ENCODE measurements at regions not wholly inside any gene's neighbourhood (a gene's known extent, or its start where the extent isn't known, plus 50 kb on each side); places are given as distances from the start of the nearest gene placed in this dataset.

GRCh38 chr4:123878976-123879375, 482.4 kb downstream of the SPRY1 start:
- Histone ChIP-seq H3K4me1 (ENCODE audit: control insufficient read depth, extremely low read depth, insufficient read depth, low read length) (no peaks in the 10 kb centered on the region), H3K79me2 (ENCODE audit: control insufficient read depth, insufficient read depth, low read length) (no peaks in the 10 kb centered on the region), H3K9me3 (ENCODE audit: control insufficient read depth, insufficient read depth, low read depth, low read length) (no peaks in the 10 kb centered on the region), H3K27ac (ENCODE audit: insufficient read depth, low read length) (no peak overlapping the region), H3K4me3 (replicated peaks in 1 of 4; ENCODE audit: control extremely low read depth in 1 of 4, insufficient read depth in 1 of 4, low read depth in 3 of 4, low read length in 4 of 4) (no peak overlapping the region), H4K20me1 (ENCODE audit: control insufficient read depth, extremely low read depth, insufficient read depth, low read length) (no peaks in the 10 kb centered on the region), H3K9ac (ENCODE audit: insufficient read depth, low read length) (no peak overlapping the region), H3K36me3 (ENCODE audit: control insufficient read depth, insufficient read depth, low read length) (no peaks in the 10 kb centered on the region), H2AFZ (ENCODE audit: low read length) (no peak overlapping the region), H3K27me3 (ENCODE audit: control insufficient read depth, insufficient read depth, low read length) (no peaks in the 10 kb centered on the region), H3K4me2 (ENCODE audit: extremely low read depth, insufficient read depth, low read length) (no peak overlapping the region)
- TF ChIP-seq CTCF (conservative IDR thresholded peaks at IDR 0.05 in 1 of 2, IDR thresholded peaks at IDR 0.05 in 1 of 2; ENCODE audit: low read depth in 1 of 2, low read length in 2 of 2) (no peak), EZH2 (IDR thresholded peaks at IDR 0.05; ENCODE audit: low read length, missing control alignments) (no peak)
- DNase-seq (ENCODE audit: low read depth in 2 of 2): no peak

- TF ChIP-seq CTCF (conservative IDR thresholded peaks at IDR 0.05 in 1 of 2, IDR thresholded peaks at IDR 0.05 in 1 of 2; ENCODE audit: low read depth in 1 of 2, low read length in 2 of 2) (no peak), EZH2 (IDR thresholded peaks at IDR 0.05; ENCODE audit: low read length, missing control alignments) (no peak)
- Histone ChIP-seq H3K27ac (ENCODE audit: insufficient read depth, low read length) (no peak overlapping the region), H3K27me3 (ENCODE audit: control insufficient read depth, insufficient read depth, low read length) (no peaks in the 10 kb centered on the region), H4K20me1 (ENCODE audit: control insufficient read depth, extremely low read depth, insufficient read depth, low read length) (no peaks in the 10 kb centered on the region), H3K4me3 (replicated peaks in 1 of 4; ENCODE audit: control extremely low read depth in 1 of 4, insufficient read depth in 1 of 4, low read depth in 3 of 4, low read length in 4 of 4) (no peak overlapping the region), H3K4me2 (ENCODE audit: extremely low read depth, insufficient read depth, low read length) (no peak overlapping the region), H2AFZ (ENCODE audit: low read length) (no peak overlapping the region), H3K79me2 (ENCODE audit: control insufficient read depth, insufficient read depth, low read length) (no peaks in the 10 kb centered on the region), H3K36me3 (ENCODE audit: control insufficient read depth, insufficient read depth, low read length) (no peaks in the 10 kb centered on the region), H3K4me1 (ENCODE audit: control insufficient read depth, extremely low read depth, insufficient read depth, low read length) (no peaks in the 10 kb centered on the region), H3K9me3 (ENCODE audit: control insufficient read depth, insufficient read depth, low read depth, low read length) (no peaks in the 10 kb centered on the region), H3K9ac (ENCODE audit: insufficient read depth, low read length) (no peak overlapping the region)
- no peak for DNase-seq (ENCODE audit: low read depth in 2 of 2)
Measured at GRCh38 chr4:123880631-123881030, 484.0 kb downstream of the SPRY1 start.

GRCh38 chr4:123884922-123885321, 488.3 kb downstream of the SPRY1 start:
- Histone ChIP-seq H3K27me3 (ENCODE audit: control insufficient read depth, insufficient read depth, low read length) (no peaks in the 10 kb centered on the region), H3K79me2 (ENCODE audit: control insufficient read depth, insufficient read depth, low read length) (no peaks in the 10 kb centered on the region), H3K9me3 (ENCODE audit: control insufficient read depth, insufficient read depth, low read depth, low read length) (no peaks in the 10 kb centered on the region), H3K36me3 (ENCODE audit: control insufficient read depth, insufficient read depth, low read length) (no peaks in the 10 kb centered on the region), H4K20me1 (ENCODE audit: control insufficient read depth, extremely low read depth, insufficient read depth, low read length) (no peaks in the 10 kb centered on the region), H3K4me1 (ENCODE audit: control insufficient read depth, extremely low read depth, insufficient read depth, low read length) (peaks cover 2% of the 10 kb centered on the region), H3K4me2 (ENCODE audit: extremely low read depth, insufficient read depth, low read length) (no peak overlapping the region), H3K27ac (ENCODE audit: insufficient read depth, low read length) (no peak overlapping the region), H2AFZ (ENCODE audit: low read length) (no peak overlapping the region), H3K4me3 (replicated peaks in 1 of 4; ENCODE audit: control extremely low read depth in 1 of 4, insufficient read depth in 1 of 4, low read depth in 3 of 4, low read length in 4 of 4) (no peak overlapping the region), H3K9ac (ENCODE audit: insufficient read depth, low read length) (no peak overlapping the region)
- TF ChIP-seq CTCF (conservative IDR thresholded peaks at IDR 0.05 in 1 of 2, IDR thresholded peaks at IDR 0.05 in 1 of 2; ENCODE audit: low read depth in 1 of 2, low read length in 2 of 2) (no peak), EZH2 (IDR thresholded peaks at IDR 0.05; ENCODE audit: low read length, missing control alignments) (no peak)
- DNase-seq (ENCODE audit: low read depth in 2 of 2): no peak

Measured in fibroblast of lung (primary cell).